Kasumi-1 (cell line): ENCODE measurements at regions not wholly inside any gene's neighbourhood (a gene's known extent, or its start where the extent isn't known, plus 50 kb on each side); places are given as distances from the start of the nearest gene placed in this dataset.
A peak's percentile ranks its signal among the peaks of the same experiment; 100 is the strongest.

ENCODE experiments used
- DNase-seq, 2 experiments: peaks; one replicate each; lab custom pipeline; 2025; lab: John Stamatoyannopoulos, UW

GRCh38 chr13:71979616-71980015, 112.6 kb upstream of the DACH1 start:
- DNase-seq = peak; percentile 18 to 32

GRCh38 chr13:71977028-71977427, 110.0 kb upstream of the DACH1 start:
- no peak for DNase-seq

GRCh38 chr13:71967990-71968389, 101.0 kb upstream of the DACH1 start:
- no peak for DNase-seq

- no peak for DNase-seq
Observed at GRCh38 chr13:71964491-71965100, 97.6 kb upstream of the DACH1 start.

GRCh38 chr13:71962735-71963134, 95.7 kb upstream of the DACH1 start:
- DNase-seq = no peak

- DNase-seq = no peak
Observed at GRCh38 chr13:71962126-71962525, 95.1 kb upstream of the DACH1 start.

- DNase-seq = no peak
Observed at GRCh38 chr13:71949441-71949840, 82.4 kb upstream of the DACH1 start.

- DNase-seq = no peak
Observed at GRCh38 chr13:71939186-71939585, 72.2 kb upstream of the DACH1 start.

GRCh38 chr13:71935166-71935840, 68.3 kb upstream of the DACH1 start:
- DNase-seq = no peak

- no peak for DNase-seq
Observed at GRCh38 chr13:71924931-71925330, 57.9 kb upstream of the DACH1 start.

GRCh38 chr13:71922194-71922593, 55.2 kb upstream of the DACH1 start:
- DNase-seq = no peak
